ENCODE measurements at regions not wholly inside any gene's neighbourhood (a gene's known extent, or its start where the extent isn't known, plus 50 kb on each side); places are given as distances from the start of the nearest gene placed in this dataset.

- TF ChIP-seq EZH2phosphoT487 (IDR thresholded peaks at IDR 0.05; ENCODE audit: borderline replicate concordance) (no peak), CTCF (conservative IDR thresholded peaks at IDR 0.05; ENCODE audit: low read length) (no peak)
- Histone ChIP-seq H3F3A (ENCODE audit: low read depth) (no peaks in the 10 kb centered on the region), H3K4me3 (ENCODE audit: low read length, poor library complexity, severe bottlenecking) (no peak overlapping the region), H3K9me2 (replicated peaks; ENCODE audit: low read depth, low read length) (no peaks in the 10 kb centered on the region), H3K9ac (ENCODE audit: low read depth, low read length, poor library complexity, severe bottlenecking) (no peak overlapping the region), H3K79me2 (ENCODE audit: insufficient read depth, low read length) (no peaks in the 10 kb centered on the region), H2AFZ (ENCODE audit: low read length) (no peak overlapping the region), H3K4me1 (ENCODE audit: insufficient read depth, low read length, poor library complexity, severe bottlenecking) (no peaks in the 10 kb centered on the region), H3K9me3 (ENCODE audit: insufficient read depth, low read depth, low read length) (peaks cover 4% of the 10 kb centered on the region; the same call in 1 of the 2 replicates), H3K36me3 (ENCODE audit: insufficient read depth, low read length) (no peaks in the 10 kb centered on the region), H3K27me3 (ENCODE audit: insufficient read depth, low read length, poor library complexity, severe bottlenecking) (no peaks in the 10 kb centered on the region), H3K4me2 (ENCODE audit: low read depth, low read length, poor library complexity, severe bottlenecking) (no peak overlapping the region), H4K20me1 (ENCODE audit: insufficient read depth, low read length, poor library complexity, severe bottlenecking) (no peaks in the 10 kb centered on the region)
These were observed 98.8 kb downstream of the IRX5 start for GRCh38 chr16:55029509-55029908.

- Histone ChIP-seq H3K27me3 (ENCODE audit: insufficient read depth, low read length, poor library complexity, severe bottlenecking) (no peaks in the 10 kb centered on the region), H3K4me3 (ENCODE audit: low read length, poor library complexity, severe bottlenecking) (no peak overlapping the region), H3F3A (ENCODE audit: low read depth) (no peaks in the 10 kb centered on the region), H3K4me2 (ENCODE audit: low read depth, low read length, poor library complexity, severe bottlenecking) (no peak overlapping the region), H4K20me1 (ENCODE audit: insufficient read depth, low read length, poor library complexity, severe bottlenecking) (no peaks in the 10 kb centered on the region), H3K4me1 (ENCODE audit: insufficient read depth, low read length, poor library complexity, severe bottlenecking) (no peaks in the 10 kb centered on the region), H2AFZ (ENCODE audit: low read length) (no peak overlapping the region), H3K9me2 (replicated peaks; ENCODE audit: low read depth, low read length) (no peaks in the 10 kb centered on the region), H3K9me3 (ENCODE audit: insufficient read depth, low read depth, low read length) (peaks cover 4% of the 10 kb centered on the region; the same call in 1 of the 2 replicates), H3K79me2 (ENCODE audit: insufficient read depth, low read length) (no peaks in the 10 kb centered on the region), H3K9ac (ENCODE audit: low read depth, low read length, poor library complexity, severe bottlenecking) (no peak overlapping the region), H3K36me3 (ENCODE audit: insufficient read depth, low read length) (no peaks in the 10 kb centered on the region)
- TF ChIP-seq CTCF (conservative IDR thresholded peaks at IDR 0.05; ENCODE audit: low read length) (no peak), EZH2phosphoT487 (IDR thresholded peaks at IDR 0.05; ENCODE audit: borderline replicate concordance) (no peak)
These were observed 100.3 kb downstream of the IRX5 start for GRCh38 chr16:55030944-55031343.

GRCh38 chr16:55031481-55031880 lies 100.8 kb downstream of the IRX5 start:
- H4K20me1 ChIP-seq (ENCODE audit: insufficient read depth, low read length, poor library complexity, severe bottlenecking) = no peaks in the 10 kb centered on the region
- H3K4me2 ChIP-seq (ENCODE audit: low read depth, low read length, poor library complexity, severe bottlenecking) = no peak overlapping the region
- no peaks in the 10 kb centered on the region for H3K27me3 ChIP-seq (ENCODE audit: insufficient read depth, low read length, poor library complexity, severe bottlenecking)
- peaks cover 4% of the 10 kb centered on the region; the same call in 1 of the 2 replicates for H3K9me3 ChIP-seq (ENCODE audit: insufficient read depth, low read depth, low read length)
- TF ChIP-seq EZH2phosphoT487 (IDR thresholded peaks at IDR 0.05; ENCODE audit: borderline replicate concordance) (no peak), CTCF (conservative IDR thresholded peaks at IDR 0.05; ENCODE audit: low read length) (no peak)
- no peak overlapping the region for H3K4me3 ChIP-seq (ENCODE audit: low read length, poor library complexity, severe bottlenecking)
- no peaks in the 10 kb centered on the region for H3K36me3 ChIP-seq (ENCODE audit: insufficient read depth, low read length)
- no peak overlapping the region for H3K9ac ChIP-seq (ENCODE audit: low read depth, low read length, poor library complexity, severe bottlenecking)
- no peaks in the 10 kb centered on the region for H3K79me2 ChIP-seq (ENCODE audit: insufficient read depth, low read length)
- no peak overlapping the region for H2AFZ ChIP-seq (ENCODE audit: low read length)
- H3K9me2 ChIP-seq (replicated peaks; ENCODE audit: low read depth, low read length) = no peaks in the 10 kb centered on the region
- H3F3A ChIP-seq (ENCODE audit: low read depth) = no peaks in the 10 kb centered on the region
- H3K4me1 ChIP-seq (ENCODE audit: insufficient read depth, low read length, poor library complexity, severe bottlenecking) = no peaks in the 10 kb centered on the region

Measured in Loucy (cell line).